SU-DHL-6 (cell line): ENCODE measurements at regions not wholly inside any gene's neighbourhood (a gene's known extent, or its start where the extent isn't known, plus 50 kb on each side); places are given as distances from the start of the nearest gene placed in this dataset.
"Not testable (repeated sequence)": the region's sequence is repeated elsewhere in the genome, so short reads cannot be mapped to it uniquely, and the experiment has no call there.

Source experiments
- H2AFZ ChIP-seq: fragments of 200-600 bp; sonication (generic); 2 replicates; pipeline ENCODE4 v1.6.1; 2014; ENCODE audit warnings: low read depth, mild to moderate bottlenecking, moderate library complexity, mixed read lengths, antibody characterized with exemption, low read length; ENCODE audit not compliant: severe bottlenecking
- H3F3A ChIP-seq: fragments of 200-600 bp; shearing (Covaris generic); 2 replicates; pipeline ENCODE4 v1.6.0; 2016; ENCODE audit warnings: antibody characterized with exemption, mild to moderate bottlenecking; ENCODE audit not compliant: insufficient read depth
- H3K27ac ChIP-seq: fragments of 200-600 bp; sonication (generic); 2 replicates; pipeline ENCODE4 v1.5.1; 2016; ENCODE audit warnings: low read depth, mild to moderate bottlenecking, low read length, moderate library complexity, mixed read lengths
- H3K27me3 ChIP-seq: fragments of 200-600 bp; sonication (generic), shearing (Covaris generic); 2 replicates; pipeline ENCODE4 v1.6.0; 2014; ENCODE audit warnings: mild to moderate bottlenecking, low read length
- H3K36me3 ChIP-seq: fragments of 200-600 bp; sonication (generic); 2 replicates; pipeline ENCODE4 v1.6.1; 2014; ENCODE audit warnings: mild to moderate bottlenecking, low read length, mixed read lengths
- H3K4me2 ChIP-seq: fragments of 300-600, 200-600 bp; shearing (Covaris generic), sonication (generic); 2 replicates; pipeline ENCODE4 v1.6.0; 2014; ENCODE audit warnings: low read length, low read depth, mild to moderate bottlenecking; ENCODE audit not compliant: poor library complexity, severe bottlenecking
- H3K4me3 ChIP-seq: fragments of 200-600 bp; sonication (generic); 2 replicates; pipeline ENCODE4 v1.5.1; 2014; ENCODE audit warnings: antibody characterized with exemption, low read length, mild to moderate bottlenecking, mixed read lengths; ENCODE audit not compliant: insufficient read depth, poor library complexity, severe bottlenecking
- H3K79me2 ChIP-seq: fragments of 200-600 bp; sonication (generic); 2 replicates; pipeline ENCODE4 v1.6.1; 2014; ENCODE audit warnings: mild to moderate bottlenecking, low read length, moderate library complexity; ENCODE audit not compliant: insufficient read depth
- H3K9ac ChIP-seq: fragments of 200-600 bp; sonication (generic); 2 replicates; pipeline ENCODE4 v1.7.0; 2014; ENCODE audit warnings: mild to moderate bottlenecking, low read length
- H3K9me2 ChIP-seq: fragments of 200-600 bp; sonication (generic); replicated peaks from 2 replicates; pipeline ENCODE4 v1.6.1; 2014; ENCODE audit warnings: low read length; ENCODE audit not compliant: insufficient read depth
- H3K9me3 ChIP-seq: fragments of 200-600 bp; sonication (generic); 2 replicates; pipeline ENCODE4 v1.6.1; 2014; ENCODE audit warnings: low read length, mixed read lengths; ENCODE audit not compliant: insufficient read depth
- H4K20me1 ChIP-seq: fragments of 200-600 bp; sonication (generic); 2 replicates; pipeline ENCODE4 v1.6.1; 2014; ENCODE audit warnings: low read depth, mild to moderate bottlenecking, antibody characterized with exemption, low read length, moderate library complexity, mixed read lengths

GRCh38 chr2:91580043-91580442, 2888.6 kb downstream of the RPIA start:
- H3K36me3 ChIP-seq, H3K27me3 ChIP-seq, H3K27ac ChIP-seq, H2AFZ ChIP-seq, H3K9me3 ChIP-seq, H4K20me1 ChIP-seq, H3F3A ChIP-seq, H3K79me2 ChIP-seq, H3K9ac ChIP-seq, H3K4me2 ChIP-seq, H3K4me3 ChIP-seq, H3K9me2 ChIP-seq: not testable (repeated sequence)

- not testable (repeated sequence) for H3K9me3 ChIP-seq, H4K20me1 ChIP-seq, H3F3A ChIP-seq, H3K4me3 ChIP-seq, H2AFZ ChIP-seq, H3K27ac ChIP-seq, H3K9ac ChIP-seq, H3K4me2 ChIP-seq, H3K36me3 ChIP-seq, H3K79me2 ChIP-seq, H3K27me3 ChIP-seq, H3K9me2 ChIP-seq
Measured at GRCh38 chr2:91587098-91587497, 2895.6 kb downstream of the RPIA start.

GRCh38 chr2:91587908-91588535, 2896.5 kb downstream of the RPIA start:
- not testable (repeated sequence) for H3K4me3 ChIP-seq, H2AFZ ChIP-seq, H3K9me3 ChIP-seq

GRCh38 chr2:91588782-91589223, 2897.3 kb downstream of the RPIA start:
- not testable (repeated sequence) for H3K27me3 ChIP-seq, H3K9me3 ChIP-seq, H3K4me2 ChIP-seq, H3K9me2 ChIP-seq, H3K9ac ChIP-seq, H4K20me1 ChIP-seq, H3K79me2 ChIP-seq, H2AFZ ChIP-seq, H3K4me3 ChIP-seq, H3F3A ChIP-seq, H3K27ac ChIP-seq, H3K36me3 ChIP-seq

More at GRCh38 chr2:91587908-91588535, 2896.5 kb downstream of the RPIA start:
- H3F3A ChIP-seq, H3K9ac ChIP-seq, H3K27ac ChIP-seq, H4K20me1 ChIP-seq, H3K27me3 ChIP-seq, H3K4me2 ChIP-seq, H3K79me2 ChIP-seq, H3K9me2 ChIP-seq, H3K36me3 ChIP-seq: not testable (repeated sequence)

- not testable (repeated sequence) for H3K4me3 ChIP-seq, H4K20me1 ChIP-seq, H3K36me3 ChIP-seq, H3K27ac ChIP-seq, H3K9me3 ChIP-seq, H3K79me2 ChIP-seq, H2AFZ ChIP-seq, H3F3A ChIP-seq, H3K27me3 ChIP-seq, H3K4me2 ChIP-seq, H3K9ac ChIP-seq, H3K9me2 ChIP-seq
Measured at GRCh38 chr2:91589454-91590328, 2898.2 kb downstream of the RPIA start.

- H3K36me3 ChIP-seq, H3K9me2 ChIP-seq, H3K27ac ChIP-seq, H3K4me3 ChIP-seq, H2AFZ ChIP-seq, H3K9ac ChIP-seq, H4K20me1 ChIP-seq, H3K9me3 ChIP-seq, H3K27me3 ChIP-seq, H3F3A ChIP-seq, H3K4me2 ChIP-seq, H3K79me2 ChIP-seq: not testable (repeated sequence)
Measured at GRCh38 chr2:91590381-91590780, 2898.9 kb downstream of the RPIA start.

GRCh38 chr2:91591066-91591465, 2899.6 kb downstream of the RPIA start:
- H3K4me3 ChIP-seq, H3K4me2 ChIP-seq, H3K36me3 ChIP-seq, H3K79me2 ChIP-seq, H3K27me3 ChIP-seq, H3F3A ChIP-seq, H3K9me3 ChIP-seq, H3K9me2 ChIP-seq, H3K27ac ChIP-seq, H4K20me1 ChIP-seq, H2AFZ ChIP-seq, H3K9ac ChIP-seq: not testable (repeated sequence)

- not testable (repeated sequence) for H3K9ac ChIP-seq, H3K36me3 ChIP-seq, H3F3A ChIP-seq, H3K4me2 ChIP-seq, H3K79me2 ChIP-seq, H3K27ac ChIP-seq, H3K4me3 ChIP-seq, H2AFZ ChIP-seq, H3K9me3 ChIP-seq, H3K27me3 ChIP-seq, H3K9me2 ChIP-seq, H4K20me1 ChIP-seq
Measured at GRCh38 chr2:91597436-91597835, 2906.0 kb downstream of the RPIA start.
